HepG2 (cell line): ENCODE measurements at regions not wholly inside any gene's neighbourhood (a gene's known extent, or its start where the extent isn't known, plus 50 kb on each side); places are given as distances from the start of the nearest gene placed in this dataset.

Experiments
- ATAC-seq: fragments of 200-7000 bp; cut with Tn5 transposase; 3 replicates; pipeline ENCODE4 v1.9.1; 2020; ENCODE audit warnings: mild to moderate bottlenecking, moderate library complexity
- BruUV-seq: library from RNA; stranded (reverse); fragments of 400-500 nt; replicated peaks from 2 replicates; lab custom pipeline; 2021; lab: Mats Ljungman, UMichigan
- CTCF ChIA-PET: fragments of 300-600 bp; formaldehyde crosslinking; extraction: SDS; loops from one replicate; lab custom pipeline; 2021; ENCODE audit warnings: low total read pairs, inconsistent platforms, low intra/inter-chr PET ratio; lab: Yijun Ruan, JAX
- POLR2A ChIA-PET: fragments of 350-600 bp; sonication (Branson Sonifier 250); formaldehyde crosslinking; loops from one replicate; lab custom pipeline; 2020; ENCODE audit warnings: antibody characterized with exemption, inconsistent platforms; lab: Yijun Ruan, JAX
- DNase-seq: peaks from one replicate; pipeline ENCODE4 v3.0.0-alpha.2; 2015; ENCODE audit warnings: low spot score
- FAIRE-seq: peaks from 3 replicates; lab custom pipeline; 2011; peaks lifted over from hg19 to GRCh38; lab: Jason Lieb, UNC
- H2AFZ ChIP-seq: one replicate; pipeline ENCODE4 v1.6.1; 2011; ENCODE audit warnings: low read length, inconsistent platforms
- H3K27ac ChIP-seq: fragments of 300-600 bp; 3 replicates; pipeline ENCODE4 v1.8.0; 2011; ENCODE audit warnings: mixed run types, mild to moderate bottlenecking, mixed read lengths, low read length, inconsistent platforms; ENCODE audit not compliant: insufficient read depth; ENCODE audit errors: extremely low read length
- H3K27me3 ChIP-seq, 2 experiments: fragments of 200-600 bp in 1 of 2; 2 replicates in 1 of 2; 3 replicates in 1 of 2; pipeline versions ENCODE4 v1.6.0 to v1.8.0; 2011; ENCODE audit warnings: low read length in 2 of 2, mild to moderate bottlenecking in 2 of 2, moderate library complexity in 2 of 2, inconsistent platforms in 1 of 2; ENCODE audit not compliant: insufficient read depth in 2 of 2, control insufficient read depth in 1 of 2
- H3K36me3 ChIP-seq, 2 experiments: fragments of 200-600 bp in 1 of 2; replicated peaks in 1 of 2; 2 replicates in 1 of 2; 3 replicates in 1 of 2; pipeline versions ENCODE4 v1.5.1 to v1.8.0; 2011; ENCODE audit warnings: low read length in 2 of 2, inconsistent platforms in 1 of 2; ENCODE audit not compliant: insufficient read depth in 2 of 2, control insufficient read depth in 1 of 2
- H3K4me1 ChIP-seq: 2 replicates; pipeline ENCODE4 v1.5.1; 2012; ENCODE audit warnings: low read length, inconsistent platforms; ENCODE audit not compliant: insufficient read depth
- H3K4me2 ChIP-seq: 2 replicates; pipeline ENCODE4 v1.6.0; 2011; ENCODE audit warnings: low read depth, low read length, inconsistent platforms
- H3K4me3 ChIP-seq, 3 experiments: fragments of 200-600 bp in 1 of 3; sonication (generic), shearing (Covaris generic) in 1 of 3; replicated peaks in 1 of 3; 2 replicates each; pipeline ENCODE4 v1.5.1; 2011 to 2016; ENCODE audit warnings: low read length in 3 of 3, inconsistent platforms in 2 of 3, low read depth in 2 of 3, mild to moderate bottlenecking in 2 of 3, control low read depth in 1 of 3, mixed read lengths in 1 of 3; ENCODE audit not compliant: insufficient read depth in 1 of 3
- H3K79me2 ChIP-seq: one replicate; pipeline ENCODE4 v1.6.1; 2011; ENCODE audit warnings: low read length, inconsistent platforms; ENCODE audit not compliant: insufficient read depth
- H3K9ac ChIP-seq: 2 replicates; pipeline ENCODE4 v1.6.0; 2011; ENCODE audit warnings: mild to moderate bottlenecking, low read depth, low read length, inconsistent platforms; ENCODE audit not compliant: insufficient read depth
- H3K9me3 ChIP-seq: 2 replicates; pipeline ENCODE4 v1.5.1; 2012; ENCODE audit warnings: mild to moderate bottlenecking, low read length
- H4K20me1 ChIP-seq: 2 replicates; pipeline ENCODE4 v1.6.0; 2011; ENCODE audit warnings: inconsistent platforms, mild to moderate bottlenecking, low read length, moderate library complexity; ENCODE audit not compliant: insufficient read depth
- IKZF4 ChIP-seq: sonication (generic); formaldehyde crosslinking; IDR thresholded peaks from 2 replicates; pipeline ENCODE4 v1.5.1; 2020; ENCODE audit warnings: borderline replicate concordance, mild to moderate bottlenecking, low read depth, missing genetic modification reagents; ENCODE audit errors: not compliant biosample characterization
- KDM2A ChIP-seq: sonication (generic); formaldehyde crosslinking; IDR thresholded peaks from 2 replicates; pipeline ENCODE4 v1.4.0; 2020; ENCODE audit warnings: low read depth, missing genetic modification reagents, borderline replicate concordance
- KIAA2018 ChIP-seq: sonication (generic); formaldehyde crosslinking; IDR thresholded peaks from 2 replicates; pipeline ENCODE4 v1.5.0; 2020; ENCODE audit warnings: mild to moderate bottlenecking, missing genetic modification reagents, borderline replicate concordance
- KMT2A ChIP-seq: sonication (generic); formaldehyde crosslinking; IDR thresholded peaks from 2 replicates; pipeline ENCODE4 v1.4.0; 2020; ENCODE audit warnings: missing genetic modification reagents
- NAIF1 ChIP-seq: sonication (generic); formaldehyde crosslinking; IDR thresholded peaks from 2 replicates; pipeline ENCODE4 v1.5.0; 2020; ENCODE audit warnings: mild to moderate bottlenecking, missing genetic modification reagents, borderline replicate concordance
- ZGPAT ChIP-seq: IDR thresholded peaks from 2 replicates; pipeline ENCODE4 v1.6.1; 2016; ENCODE audit warnings: mild to moderate bottlenecking
- ZNF317 ChIP-seq: sonication (generic); formaldehyde crosslinking; IDR thresholded peaks from 2 replicates; pipeline ENCODE4 v1.5.0; 2020; ENCODE audit warnings: mild to moderate bottlenecking, missing genetic modification reagents
- WGBS: methylation state at CpG from one replicate; pipeline ENCODE4 v1.1.6; 2017; ENCODE audit warnings: low lambda C conversion rate; 5-methylcytosine and 5-hydroxymethylcytosine counted together
- in situ Hi-C: cut with HindIII; loops from 2 replicates; pipeline ENCODE4 v1.10.0; 2017; ENCODE audit warnings: low pct_unique_long_range_greater_than_20kb; ENCODE audit not compliant: extremely low pct_ligation_motif_present
- intact Hi-C: fragments of 100-400 bp; cut with micrococcal nuclease; formaldehyde crosslinking; loops from one replicate; pipeline ENCODE4 v1.10.0; 2022; ENCODE audit not compliant: unreplicated experiment

- Histone ChIP-seq H3K9ac (no peak overlapping the region), H3K4me2 (no peak overlapping the region), H3K4me3 (no peak overlapping the region), H3K27ac (no peak overlapping the region), H3K27me3 (no peaks in the 10 kb centered on the region), H4K20me1 (no peaks in the 10 kb centered on the region), H2AFZ (no peak overlapping the region), H3K79me2 (no peaks in the 10 kb centered on the region), H3K4me1 (peaks cover 33% of the 10 kb centered on the region), H3K9me3 (no peaks in the 10 kb centered on the region), H3K36me3 (peaks cover 1 to 5% of the 10 kb centered on the region in 2 experiments; a peak in 3 of 5 replicates)
- in situ Hi-C loops, result loop anchor here (5.0 kb wide), 1 partner anchor 61 kb away; no protein-coding TSS in a partner anchor
- intact Hi-C loops, result no loop called here
- no TSS peak for BruUV-seq
- no peak for ATAC-seq
- ChIA-PET POLR2A (no interaction called here), CTCF (no interaction called here)
- 93% methylated on average over 2 of the region's 5 CpGs for WGBS
- TF ChIP-seq KMT2A (no peak), NAIF1 (CRISPR knock-in tag) (no peak)
- no peak for DNase-seq
- no peak for FAIRE-seq
Observed at GRCh38 chr15:62843311-62843710, 199.2 kb upstream of the TPM1 start.

GRCh38 chr15:62844564-62845240 lies 197.8 kb upstream of the TPM1 start:
- no peak for DNase-seq
- Histone ChIP-seq H2AFZ (no peak overlapping the region), H3K36me3 (peaks cover 1 to 5% of the 10 kb centered on the region in 2 experiments; a peak in 3 of 5 replicates), H3K27ac (no peak overlapping the region), H3K27me3 (no peaks in the 10 kb centered on the region), H3K4me3 (no peak overlapping the region), H3K79me2 (no peaks in the 10 kb centered on the region), H3K4me1 (peaks cover 47% of the 10 kb centered on the region), H3K9ac (no peak overlapping the region), H4K20me1 (no peaks in the 10 kb centered on the region), H3K9me3 (no peaks in the 10 kb centered on the region), H3K4me2 (no peak overlapping the region)
- WGBS, result 95% methylated on average over 6 of the region's 10 CpGs
- in situ Hi-C loops (loop anchor here (5.0 kb wide), 2 partner anchors 62 to 203 kb away; no protein-coding TSS in a partner anchor), intact Hi-C loops (loop anchor here (5.0 kb wide), 1 partner anchor 62 kb away; no protein-coding TSS in a partner anchor)
- ChIA-PET CTCF (no interaction called here), POLR2A (interaction anchor here (0.6 to 1.2 kb wide), 2 partner anchors 32 to 223 kb away, joined by 3 to 4 read pairs; no protein-coding TSS in a partner anchor)
- FAIRE-seq, result no peak
- no TSS peak for BruUV-seq
- no peak for ATAC-seq
- TF ChIP-seq IKZF4 (CRISPR knock-in tag), result no peak
- TF ChIP-seq KIAA2018 (CRISPR knock-in tag), result no peak
- no peak for TF ChIP-seq ZGPAT (CRISPR knock-in tag)
- TF ChIP-seq KDM2A (CRISPR knock-in tag), result no peak
- peak; percentile 81 for TF ChIP-seq ZNF317 (CRISPR knock-in tag)
